ENCODE measurements at regions not wholly inside any gene's neighbourhood (a gene's known extent, or its start where the extent isn't known, plus 50 kb on each side); places are given as distances from the start of the nearest gene placed in this dataset.

DNA sequence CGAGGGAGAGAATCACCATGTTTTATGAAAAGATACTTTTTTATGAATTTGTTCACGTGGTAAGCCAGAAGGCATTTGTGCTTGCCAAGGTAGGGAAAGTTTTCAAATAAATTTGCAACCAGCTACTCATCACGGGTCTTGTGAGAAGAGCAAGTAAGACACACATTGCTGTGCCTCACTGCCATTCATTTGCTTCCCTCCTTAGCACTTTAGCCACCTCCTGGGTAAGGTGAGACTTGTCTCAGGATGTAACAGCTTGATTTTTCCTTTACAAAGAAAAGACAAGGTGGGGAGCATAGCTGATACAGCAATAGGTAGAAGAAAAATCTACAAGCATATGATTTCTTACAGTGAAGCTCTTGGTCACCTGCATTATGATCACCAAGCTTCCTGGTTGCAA, 342.4 kb upstream of the GRM3 start:
- TF ChIP-seq, protein P1, sequence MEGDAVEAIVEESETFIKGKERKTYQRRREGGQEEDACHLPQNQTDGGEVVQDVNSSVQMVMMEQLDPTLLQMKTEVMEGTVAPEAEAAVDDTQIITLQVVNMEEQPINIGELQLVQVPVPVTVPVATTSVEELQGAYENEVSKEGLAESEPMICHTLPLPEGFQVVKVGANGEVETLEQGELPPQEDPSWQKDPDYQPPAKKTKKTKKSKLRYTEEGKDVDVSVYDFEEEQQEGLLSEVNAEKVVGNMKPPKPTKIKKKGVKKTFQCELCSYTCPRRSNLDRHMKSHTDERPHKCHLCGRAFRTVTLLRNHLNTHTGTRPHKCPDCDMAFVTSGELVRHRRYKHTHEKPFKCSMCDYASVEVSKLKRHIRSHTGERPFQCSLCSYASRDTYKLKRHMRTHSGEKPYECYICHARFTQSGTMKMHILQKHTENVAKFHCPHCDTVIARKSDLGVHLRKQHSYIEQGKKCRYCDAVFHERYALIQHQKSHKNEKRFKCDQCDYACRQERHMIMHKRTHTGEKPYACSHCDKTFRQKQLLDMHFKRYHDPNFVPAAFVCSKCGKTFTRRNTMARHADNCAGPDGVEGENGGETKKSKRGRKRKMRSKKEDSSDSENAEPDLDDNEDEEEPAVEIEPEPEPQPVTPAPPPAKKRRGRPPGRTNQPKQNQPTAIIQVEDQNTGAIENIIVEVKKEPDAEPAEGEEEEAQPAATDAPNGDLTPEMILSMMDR (optimal IDR thresholded peaks at IDR 0.05 in 1 of 3, IDR thresholded peaks at IDR 0.05 in 1 of 3, conservative IDR thresholded peaks at IDR 0.05 in 1 of 3; ENCODE audit: extremely low read depth in 1 of 3, insufficient read depth in 2 of 3, low read length in 3 of 3) = no peak
- no peak for TF ChIP-seq EZH2 (IDR thresholded peaks at IDR 0.05; ENCODE audit: low read length)

Data from keratinocyte (primary cell).